GM13977 (cell line): ENCODE measurements at regions not wholly inside any gene's neighbourhood (a gene's known extent, or its start where the extent isn't known, plus 50 kb on each side); places are given as distances from the start of the nearest gene placed in this dataset.

ENCODE experiments used
- DNase-seq: peaks from one replicate; pipeline ENCODE4 v3.0.0; 2012; ENCODE audit warnings: low spot score
- CTCF ChIP-seq: IDR thresholded peaks from 2 replicates; pipeline ENCODE4 v1.5.1; 2012; ENCODE audit warnings: mild to moderate bottlenecking, control low read depth; ENCODE audit not compliant: insufficient read depth; ENCODE audit errors: extremely low read depth, missing control alignments
- in situ Hi-C: fragments of 300-500 bp; cut with MboI; formaldehyde crosslinking; loops from one replicate; pipeline ENCODE4 v1.12.0; 2022; ENCODE audit warnings: low sequenced_read_pairs, low pct_unique_long_range_greater_than_20kb, mixed read lengths, inconsistent platforms; ENCODE audit not compliant: unreplicated experiment

- no peak for TF ChIP-seq CTCF
- in situ Hi-C loops = loop anchor here (25.0 kb wide), 1 partner anchor 225 kb away; the partner anchor contains the start of gene CC2D2A
- no peak for DNase-seq
Measured at GRCh38 chr4:15237648-15238230, 190.1 kb upstream of the C1QTNF7 start.

- DNase-seq = peak; percentile 67
- peak; percentile 74 for TF ChIP-seq CTCF
- in situ Hi-C loops = loop anchor here (25.0 kb wide), 1 partner anchor 224 kb away; the partner anchor contains the start of gene CC2D2A
Measured at GRCh38 chr4:15238720-15239119, 189.1 kb upstream of the C1QTNF7 start.

GRCh38 chr4:15239866-15240265 is 188.0 kb upstream of the C1QTNF7 start:
- in situ Hi-C loops = loop anchor here (25.0 kb wide), 1 partner anchor 222 kb away; the partner anchor contains the start of gene CC2D2A
- no peak for TF ChIP-seq CTCF
- DNase-seq = no peak

GRCh38 chr4:15240764-15241163 is 187.1 kb upstream of the C1QTNF7 start:
- TF ChIP-seq CTCF = no peak
- in situ Hi-C loops = loop anchor here (25.0 kb wide), 1 partner anchor 222 kb away; the partner anchor contains the start of gene CC2D2A
- DNase-seq = no peak

GRCh38 chr4:15242021-15242420 is 185.8 kb upstream of the C1QTNF7 start:
- in situ Hi-C loops = loop anchor here (25.0 kb wide), 1 partner anchor 220 kb away; the partner anchor contains the start of gene CC2D2A
- no peak for DNase-seq
- TF ChIP-seq CTCF = no peak

GRCh38 chr4:15244354-15244753 is 183.5 kb upstream of the C1QTNF7 start:
- in situ Hi-C loops = loop anchor here (25.0 kb wide), 1 partner anchor 218 kb away; the partner anchor contains the start of gene CC2D2A
- DNase-seq = no peak
- TF ChIP-seq CTCF = no peak
